Activated T-helper 1 cell treated with anti-CD3 and anti-CD28 coated beads, Interleukin-12 subunit alpha, Interleukin-12 subunit beta, Interleukin-2, Interleukin-4 antibody, amounts not matched to agents 30 ng/mL and 10 ng/mL and 1 ng/mL, durations not matched to agents 14 hours and 24 hours and 36 hours (primary cell): ENCODE measurements at regions not wholly inside any gene's neighbourhood (a gene's known extent, or its start where the extent isn't known, plus 50 kb on each side); places are given as distances from the start of the nearest gene placed in this dataset.
"Not testable (repeated sequence)": the region's sequence is repeated elsewhere in the genome, so short reads cannot be mapped to it uniquely, and the experiment has no call there.

Experiments
- DNase-seq: peaks from one replicate; pipeline ENCODE4 v3.0.0; 2021; ENCODE audit warnings: low spot score
- H3K27ac Mint-ChIP-seq: one replicate; pipeline ENCODE4 v1.8.0; 2021; ENCODE audit warnings: mild to moderate bottlenecking, mixed read lengths
- H3K27me3 Mint-ChIP-seq: one replicate; pipeline ENCODE4 v1.8.0; 2022; ENCODE audit warnings: mild to moderate bottlenecking, moderate library complexity, mixed read lengths; ENCODE audit not compliant: insufficient read depth
- H3K36me3 Mint-ChIP-seq: one replicate; pipeline ENCODE4 v1.8.0; 2021; ENCODE audit warnings: low read depth, mixed read lengths
- H3K4me1 Mint-ChIP-seq: one replicate; pipeline ENCODE4 v1.8.0; 2021; ENCODE audit warnings: low read depth, mixed read lengths
- H3K4me3 Mint-ChIP-seq: one replicate; pipeline ENCODE4 v1.8.0; 2021; ENCODE audit warnings: mild to moderate bottlenecking, moderate library complexity, mixed read lengths
- H3K9me3 Mint-ChIP-seq: one replicate; pipeline ENCODE4 v1.8.0; 2021; ENCODE audit warnings: mixed read lengths
- intact Hi-C: fragments of 100-400 bp; cut with micrococcal nuclease; formaldehyde crosslinking; loops from one replicate; pipeline ENCODE4 v1.15.1; 2024

DNA sequence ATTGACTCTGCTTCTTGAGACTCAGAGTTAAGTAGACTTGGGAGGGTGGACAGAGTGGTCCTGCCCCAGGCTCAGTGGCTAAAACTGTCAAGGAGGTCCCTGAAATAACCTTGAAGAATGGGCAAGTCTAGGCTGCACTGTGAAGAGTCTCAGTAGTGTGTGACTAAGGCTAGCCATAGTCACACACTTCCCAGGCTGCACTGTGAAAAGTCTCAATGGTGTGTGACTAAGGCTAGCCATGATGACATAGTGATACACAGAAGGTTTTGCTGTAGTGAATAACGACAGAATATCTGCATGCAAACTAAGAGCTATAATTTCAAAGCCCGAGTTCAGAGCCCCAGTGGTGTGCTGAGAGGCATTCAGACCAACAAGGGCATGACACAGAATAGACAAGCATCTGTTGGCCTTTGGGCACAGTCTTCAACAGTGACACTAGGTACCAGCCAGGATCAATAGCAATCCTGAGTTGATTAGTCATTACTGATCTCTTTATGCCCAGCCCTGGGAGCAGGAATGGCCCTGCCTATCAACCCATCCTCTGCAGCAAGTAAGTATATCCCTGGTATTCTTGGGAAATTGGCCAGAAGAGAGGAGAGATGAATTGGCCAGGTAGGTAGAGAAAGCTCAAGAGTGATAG is 72.4 kb upstream of the BBX start:
- intact Hi-C loops: no loop called here
- no peaks in the 10 kb centered on the region for H3K9me3 Mint-ChIP-seq
- H3K36me3 Mint-ChIP-seq: no peaks in the 10 kb centered on the region
- no peaks in the 10 kb centered on the region for H3K27me3 Mint-ChIP-seq
- DNase-seq: no peak
- H3K27ac Mint-ChIP-seq: no peak overlapping the region
- no peak overlapping the region for H3K4me3 Mint-ChIP-seq
- H3K4me1 Mint-ChIP-seq: peaks cover 2% of the 10 kb centered on the region

DNA sequence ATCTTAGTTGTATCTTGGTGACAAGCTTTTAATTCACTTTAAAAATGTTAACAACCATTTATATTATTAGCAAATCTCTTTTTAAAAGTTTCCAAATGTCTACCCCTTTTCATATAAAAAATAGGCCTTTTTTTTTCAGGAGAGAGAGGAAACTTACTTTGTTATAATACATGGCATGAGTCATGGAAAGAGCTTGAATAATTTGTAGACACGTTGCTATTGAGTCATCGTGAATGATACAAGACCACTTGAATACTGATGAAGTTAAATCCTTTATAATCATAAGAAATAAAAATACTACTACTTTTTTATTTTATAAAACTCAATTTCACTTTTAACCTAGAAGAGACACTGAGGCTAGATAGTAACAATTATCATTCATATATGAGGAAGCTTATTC is 70.3 kb upstream of the BBX start:
- Mint-ChIP-seq H3K9me3 (no peaks in the 10 kb centered on the region), H3K4me1 (peaks cover 5% of the 10 kb centered on the region), H3K27ac (no peak overlapping the region), H3K27me3 (peaks cover 3% of the 10 kb centered on the region), H3K4me3 (no peak overlapping the region), H3K36me3 (no peaks in the 10 kb centered on the region)
- intact Hi-C loops: no loop called here
- no peak for DNase-seq

DNA sequence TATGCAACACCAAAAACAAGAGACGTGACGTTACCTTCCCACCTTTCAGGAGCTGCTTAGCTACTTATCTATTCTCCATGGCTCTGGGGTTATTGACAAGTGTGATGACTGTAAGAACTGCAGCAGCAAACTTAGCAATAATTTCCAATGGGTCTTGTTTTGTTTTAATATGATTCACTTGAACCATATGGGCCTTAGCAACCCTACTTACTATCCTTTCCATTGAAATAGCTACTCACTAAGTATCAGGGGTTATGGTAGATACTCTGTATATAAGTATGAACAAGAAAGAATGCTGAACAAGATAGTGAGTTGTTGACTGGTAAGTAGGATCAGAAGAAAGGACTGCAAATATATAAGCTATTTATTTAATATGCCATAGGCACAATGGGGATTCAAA is 69.3 kb upstream of the BBX start:
- no peak overlapping the region for H3K4me3 Mint-ChIP-seq
- H3K27ac Mint-ChIP-seq: no peak overlapping the region
- H3K27me3 Mint-ChIP-seq: peaks cover 3% of the 10 kb centered on the region
- H3K36me3 Mint-ChIP-seq: no peaks in the 10 kb centered on the region
- no peaks in the 10 kb centered on the region for H3K9me3 Mint-ChIP-seq
- DNase-seq: no peak
- peaks cover 5% of the 10 kb centered on the region for H3K4me1 Mint-ChIP-seq
- intact Hi-C loops: no loop called here

DNA sequence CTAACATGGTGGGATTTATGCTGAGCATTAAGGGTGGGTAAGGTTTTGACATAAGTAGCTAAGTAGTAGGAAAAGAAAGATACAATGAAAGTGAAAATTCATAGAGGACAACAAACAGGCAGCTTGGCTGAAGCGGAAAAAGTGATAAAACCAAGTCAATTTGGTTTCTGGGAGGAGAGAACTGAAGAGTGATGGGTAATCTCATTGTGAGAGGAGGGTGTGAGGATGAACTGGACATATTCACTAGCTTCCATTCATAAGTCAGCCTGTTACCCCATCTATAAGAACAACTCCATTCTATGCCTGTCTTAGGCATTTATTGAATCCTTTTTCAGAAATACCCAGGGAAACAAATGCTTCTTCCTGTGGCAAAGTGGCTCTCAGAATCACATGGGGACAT is 67.1 kb upstream of the BBX start:
- H3K9me3 Mint-ChIP-seq: no peaks in the 10 kb centered on the region
- H3K4me3 Mint-ChIP-seq: no peak overlapping the region
- H3K27ac Mint-ChIP-seq: no peak overlapping the region
- DNase-seq: no peak
- intact Hi-C loops: no loop called here
- H3K27me3 Mint-ChIP-seq: peaks cover 8% of the 10 kb centered on the region
- H3K36me3 Mint-ChIP-seq: no peaks in the 10 kb centered on the region
- H3K4me1 Mint-ChIP-seq: peaks cover 5% of the 10 kb centered on the region

DNA sequence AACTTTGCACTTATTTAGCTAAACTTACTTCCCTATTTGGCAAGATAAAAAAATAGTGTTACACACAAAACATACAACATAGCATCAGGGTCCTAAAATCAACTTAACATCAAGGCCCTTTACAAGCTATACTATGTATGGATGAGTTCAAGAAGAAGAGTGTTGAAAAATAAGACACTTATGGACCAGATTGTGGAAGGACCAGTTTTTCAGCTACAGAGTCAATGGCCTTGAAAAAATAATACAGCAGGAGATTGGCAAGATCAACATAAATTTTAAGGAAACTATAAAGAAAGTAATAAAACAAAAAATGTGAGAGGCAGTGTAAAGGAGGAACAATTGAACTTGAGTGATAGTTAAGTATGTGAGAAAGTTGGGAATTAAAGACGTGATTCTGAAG is 66.3 kb upstream of the BBX start:
- intact Hi-C loops: no loop called here
- Mint-ChIP-seq H3K4me3 (no peak overlapping the region), H3K27me3 (peaks cover 8% of the 10 kb centered on the region), H3K36me3 (no peaks in the 10 kb centered on the region), H3K27ac (no peak overlapping the region), H3K4me1 (peaks cover 5% of the 10 kb centered on the region), H3K9me3 (no peaks in the 10 kb centered on the region)
- no peak for DNase-seq

DNA sequence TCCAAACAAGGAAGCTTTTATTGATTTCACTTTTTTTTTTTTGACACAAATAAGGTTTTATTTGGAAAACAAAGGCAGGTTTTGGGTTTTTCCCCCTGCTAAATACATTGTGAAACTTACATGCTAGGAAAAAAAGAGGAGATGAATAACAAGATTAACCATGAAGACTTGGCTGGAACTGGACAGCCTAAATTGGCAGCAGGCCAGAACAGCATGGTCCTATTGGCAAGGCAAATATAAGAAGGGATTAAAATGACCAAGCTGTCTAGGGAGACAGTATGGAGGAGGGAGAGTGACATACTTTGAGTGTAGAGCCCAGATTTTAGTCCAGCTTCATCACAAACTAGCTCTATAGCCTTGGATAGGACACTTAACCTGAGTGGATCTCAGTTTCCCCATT is 63.9 kb upstream of the BBX start:
- H3K9me3 Mint-ChIP-seq: no peaks in the 10 kb centered on the region
- H3K36me3 Mint-ChIP-seq: no peaks in the 10 kb centered on the region
- peaks cover 5% of the 10 kb centered on the region for H3K4me1 Mint-ChIP-seq
- no peak for DNase-seq
- intact Hi-C loops: no loop called here
- peaks cover 8% of the 10 kb centered on the region for H3K27me3 Mint-ChIP-seq
- H3K4me3 Mint-ChIP-seq: no peak overlapping the region
- no peak overlapping the region for H3K27ac Mint-ChIP-seq

DNA sequence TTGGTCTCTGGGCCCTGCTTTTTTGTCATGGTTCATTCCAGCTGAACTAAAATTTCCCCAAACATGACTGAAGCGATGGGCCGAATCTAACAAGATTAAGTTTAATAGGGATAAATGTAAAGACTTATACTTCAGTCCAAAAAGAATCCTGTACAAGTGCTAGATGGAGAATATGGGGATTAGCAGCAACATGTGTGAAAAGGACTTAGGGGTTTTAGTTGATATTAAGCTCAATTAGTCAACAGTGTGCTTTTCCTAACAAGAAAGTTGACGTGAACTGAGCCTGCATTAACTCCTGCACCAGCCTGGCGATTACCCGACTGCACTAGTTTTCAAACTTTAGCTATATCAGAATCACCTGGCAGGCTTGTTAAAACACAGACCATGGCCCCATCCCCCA is 61.0 kb upstream of the BBX start:
- intact Hi-C loops: no loop called here
- DNase-seq: no peak
- H3K9me3 Mint-ChIP-seq: no peaks in the 10 kb centered on the region
- no peaks in the 10 kb centered on the region for H3K4me1 Mint-ChIP-seq
- H3K4me3 Mint-ChIP-seq: no peak overlapping the region
- no peak overlapping the region for H3K27ac Mint-ChIP-seq
- peaks cover 4% of the 10 kb centered on the region for H3K27me3 Mint-ChIP-seq
- H3K36me3 Mint-ChIP-seq: no peaks in the 10 kb centered on the region

DNA sequence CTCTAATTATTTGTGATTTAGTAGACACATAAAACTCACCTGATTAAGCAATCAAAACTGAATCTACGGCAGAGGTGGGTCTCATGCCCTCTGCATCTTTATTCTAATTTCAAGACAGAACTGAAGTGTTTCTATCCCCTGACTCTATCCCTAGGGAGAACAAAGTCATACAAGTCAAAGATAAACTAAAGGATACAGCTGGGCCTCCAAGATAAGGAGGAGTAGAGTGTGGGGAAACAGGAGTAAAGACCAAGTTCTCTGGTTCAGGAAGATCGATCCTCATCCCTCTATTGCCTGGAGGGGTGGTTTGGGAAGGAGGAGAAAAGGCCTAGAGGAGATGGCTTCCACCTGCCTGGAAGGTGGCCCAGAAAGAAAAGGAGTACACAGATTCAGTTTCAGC is 58.7 kb upstream of the BBX start:
- Mint-ChIP-seq H3K27ac (no peak overlapping the region), H3K27me3 (peaks cover 6% of the 10 kb centered on the region), H3K9me3 (no peaks in the 10 kb centered on the region), H3K4me1 (no peaks in the 10 kb centered on the region), H3K4me3 (no peak overlapping the region), H3K36me3 (no peaks in the 10 kb centered on the region)
- DNase-seq: no peak
- intact Hi-C loops: no loop called here

DNA sequence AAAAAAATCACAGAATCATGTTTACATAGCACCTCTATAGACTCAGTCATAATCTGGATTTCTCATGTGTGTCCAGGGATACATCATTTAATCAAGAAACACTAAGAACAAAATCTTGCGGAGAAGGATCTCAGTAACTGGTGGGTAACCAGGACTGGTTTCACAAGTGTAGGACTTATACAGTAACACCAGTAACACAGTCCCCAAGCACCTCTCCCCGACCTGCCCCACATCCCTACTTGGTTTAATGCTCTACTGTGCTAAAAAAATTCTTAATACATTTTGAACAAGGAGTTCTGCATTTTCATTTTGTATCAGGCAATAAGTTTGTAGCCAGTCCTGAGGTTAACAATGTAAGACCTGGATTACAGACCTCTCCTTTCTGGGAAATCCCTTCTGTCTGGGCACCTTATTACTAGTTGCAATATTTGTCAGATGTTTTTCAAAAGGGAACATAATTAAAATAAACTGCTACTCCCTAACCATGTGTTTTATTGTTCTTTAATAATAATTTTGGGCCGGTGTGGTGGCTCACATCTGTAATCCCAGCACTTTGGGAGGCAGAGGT is 57.6 kb upstream of the BBX start:
- Mint-ChIP-seq H3K27me3 (peaks cover 3% of the 10 kb centered on the region), H3K36me3 (no peaks in the 10 kb centered on the region), H3K9me3 (no peaks in the 10 kb centered on the region), H3K4me3 (no peak overlapping the region), H3K27ac (no peak overlapping the region), H3K4me1 (no peaks in the 10 kb centered on the region)
- intact Hi-C loops: no loop called here
- DNase-seq: no peak

DNA sequence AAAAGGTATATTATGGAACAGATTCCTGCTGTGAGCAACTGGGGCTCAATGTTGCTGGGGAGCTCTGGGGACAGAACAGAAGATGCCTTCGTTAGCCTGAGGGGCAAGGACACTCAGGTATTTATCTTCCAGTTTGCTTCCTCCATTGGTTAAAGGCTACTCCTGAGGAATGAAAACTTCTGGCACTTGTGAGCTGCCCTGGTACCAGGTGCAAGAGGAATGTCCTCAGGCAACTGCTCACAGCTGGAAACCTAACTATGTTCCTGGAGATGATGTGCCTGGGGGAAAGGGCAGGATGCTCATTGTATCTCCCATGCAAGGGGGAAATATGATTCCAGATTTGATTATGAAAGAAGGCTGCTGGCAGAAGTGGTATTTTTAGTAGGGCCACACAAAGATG is 54.0 kb upstream of the BBX start:
- H3K36me3 Mint-ChIP-seq: no peaks in the 10 kb centered on the region
- intact Hi-C loops: no loop called here
- peaks cover 4% of the 10 kb centered on the region for H3K27me3 Mint-ChIP-seq
- peaks cover 4% of the 10 kb centered on the region for H3K9me3 Mint-ChIP-seq
- H3K4me3 Mint-ChIP-seq: no peak overlapping the region
- no peaks in the 10 kb centered on the region for H3K4me1 Mint-ChIP-seq
- DNase-seq: no peak
- H3K27ac Mint-ChIP-seq: no peak overlapping the region

DNA sequence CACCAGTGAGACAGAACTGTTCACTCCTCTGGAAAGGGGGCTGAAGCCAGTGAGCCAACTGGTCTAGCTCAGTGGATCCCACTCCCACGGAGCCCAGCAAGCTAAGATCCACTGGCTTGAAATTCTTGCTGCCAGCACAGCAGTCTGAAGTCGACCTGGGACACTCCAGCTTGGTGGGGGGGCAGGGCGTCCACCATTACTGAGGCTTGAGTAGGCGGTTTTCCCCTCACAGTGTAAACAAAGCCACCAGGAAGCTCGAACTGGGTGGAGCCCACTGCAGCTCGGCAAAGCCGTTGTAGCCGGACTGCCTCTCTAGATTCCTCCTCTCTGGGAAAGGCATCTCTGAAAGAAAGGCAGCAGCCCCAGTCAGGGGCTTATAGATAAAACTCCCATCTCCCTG is 52.3 kb upstream of the BBX start:
- intact Hi-C loops, H3K4me1 Mint-ChIP-seq, H3K27me3 Mint-ChIP-seq, DNase-seq, H3K27ac Mint-ChIP-seq, H3K4me3 Mint-ChIP-seq, H3K36me3 Mint-ChIP-seq, H3K9me3 Mint-ChIP-seq: not testable (repeated sequence)
